ENCODE measurements at regions not wholly inside any gene's neighbourhood (a gene's known extent, or its start where the extent isn't known, plus 50 kb on each side); places are given as distances from the start of the nearest gene placed in this dataset.

DNA sequence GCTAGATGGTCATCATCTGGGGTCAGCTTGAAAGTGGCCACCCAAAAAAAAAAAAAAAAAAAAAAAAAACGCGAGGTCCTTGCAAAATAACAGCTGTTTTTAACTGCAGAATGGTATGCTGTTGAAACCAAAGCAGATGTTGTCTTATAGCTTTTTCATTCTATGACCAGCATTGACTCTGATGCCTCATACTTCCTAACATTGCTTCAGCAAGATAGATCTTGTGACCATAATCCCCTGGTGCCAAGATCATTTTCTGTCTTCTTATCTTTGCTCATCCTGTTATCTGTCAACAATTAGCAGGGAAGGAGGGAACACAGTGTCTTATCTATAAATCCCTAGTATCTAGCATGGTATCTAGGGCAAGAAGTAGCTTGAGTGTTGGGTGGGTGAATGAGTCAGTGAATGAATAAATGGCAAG is 181.5 kb downstream of the PLPP3 start:
- no peak for TF ChIP-seq EZH2 (IDR thresholded peaks at IDR 0.05; ENCODE audit: borderline replicate concordance, low read length)
- TF ChIP-seq, protein P1, sequence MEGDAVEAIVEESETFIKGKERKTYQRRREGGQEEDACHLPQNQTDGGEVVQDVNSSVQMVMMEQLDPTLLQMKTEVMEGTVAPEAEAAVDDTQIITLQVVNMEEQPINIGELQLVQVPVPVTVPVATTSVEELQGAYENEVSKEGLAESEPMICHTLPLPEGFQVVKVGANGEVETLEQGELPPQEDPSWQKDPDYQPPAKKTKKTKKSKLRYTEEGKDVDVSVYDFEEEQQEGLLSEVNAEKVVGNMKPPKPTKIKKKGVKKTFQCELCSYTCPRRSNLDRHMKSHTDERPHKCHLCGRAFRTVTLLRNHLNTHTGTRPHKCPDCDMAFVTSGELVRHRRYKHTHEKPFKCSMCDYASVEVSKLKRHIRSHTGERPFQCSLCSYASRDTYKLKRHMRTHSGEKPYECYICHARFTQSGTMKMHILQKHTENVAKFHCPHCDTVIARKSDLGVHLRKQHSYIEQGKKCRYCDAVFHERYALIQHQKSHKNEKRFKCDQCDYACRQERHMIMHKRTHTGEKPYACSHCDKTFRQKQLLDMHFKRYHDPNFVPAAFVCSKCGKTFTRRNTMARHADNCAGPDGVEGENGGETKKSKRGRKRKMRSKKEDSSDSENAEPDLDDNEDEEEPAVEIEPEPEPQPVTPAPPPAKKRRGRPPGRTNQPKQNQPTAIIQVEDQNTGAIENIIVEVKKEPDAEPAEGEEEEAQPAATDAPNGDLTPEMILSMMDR (conservative IDR thresholded peaks at IDR 0.05 in 1 of 2, IDR thresholded peaks at IDR 0.05 in 1 of 2; ENCODE audit: extremely low read depth in 1 of 2, insufficient read depth in 1 of 2, low read depth in 1 of 2, low read length in 2 of 2) = no peak

Data from mammary epithelial cell (primary cell).